OCI-LY7 (cell line): ENCODE measurements at regions not wholly inside any gene's neighbourhood (a gene's known extent, or its start where the extent isn't known, plus 50 kb on each side); places are given as distances from the start of the nearest gene placed in this dataset.
A peak's percentile ranks its signal among the peaks of the same experiment; 100 is the strongest.

Source experiments
- BruUV-seq: library from RNA; stranded (reverse); fragments of 400-500 nt; replicated peaks from 2 replicates; lab custom pipeline; 2021; lab: Mats Ljungman, UMichigan
- CTCF ChIA-PET: fragments of 300-600 bp; sonication (Branson Sonifier 250); formaldehyde crosslinking; loops from one replicate; lab custom pipeline; 2022; ENCODE audit warnings: antibody characterized with exemption; ENCODE audit not compliant: unreplicated experiment; lab: Charles Lee
- POLR2A ChIA-PET: fragments of 300-600 bp; sonication (Branson Sonifier 250); formaldehyde crosslinking; loops from one replicate; lab custom pipeline; 2022; ENCODE audit warnings: antibody characterized with exemption; lab: Charles Lee
- DNase-seq: peaks from one replicate; pipeline ENCODE4 v3.0.0-alpha.2; 2015; ENCODE audit warnings: low spot score
- H2AFZ ChIP-seq: fragments of 200-600 bp; sonication (generic), shearing (Covaris generic); 2 replicates; pipeline ENCODE4 v1.6.1; 2014; ENCODE audit warnings: mild to moderate bottlenecking, antibody characterized with exemption, low read length, moderate library complexity
- H3K27ac ChIP-seq: fragments of 200-600 bp; sonication (generic); 2 replicates; pipeline ENCODE4 v1.5.1; 2014; ENCODE audit warnings: mixed run types, low read depth, mild to moderate bottlenecking, moderate library complexity, low read length, inconsistent platforms; ENCODE audit not compliant: poor library complexity, severe bottlenecking
- H3K36me3 ChIP-seq: fragments of 200-600 bp; sonication (generic); 2 replicates; pipeline ENCODE4 v1.6.1; 2014; ENCODE audit warnings: mild to moderate bottlenecking, antibody characterized with exemption, low read length, moderate library complexity, mixed read lengths; ENCODE audit not compliant: insufficient read depth
- H3K4me1 ChIP-seq: fragments of 200-600 bp; sonication (generic); 2 replicates; pipeline ENCODE4 v1.5.1; 2014; ENCODE audit warnings: mild to moderate bottlenecking, low read length; ENCODE audit not compliant: insufficient read depth, poor library complexity, severe bottlenecking
- H3K4me2 ChIP-seq: fragments of 200-600 bp; sonication (generic); 2 replicates; pipeline ENCODE4 v1.6.1; 2014; ENCODE audit warnings: mild to moderate bottlenecking, low read length
- H3K4me3 ChIP-seq: fragments of 200-600 bp; sonication (generic); 2 replicates; pipeline ENCODE4 v1.5.1; 2014; ENCODE audit warnings: mild to moderate bottlenecking, low read depth, low read length; ENCODE audit not compliant: poor library complexity, severe bottlenecking
- H3K79me2 ChIP-seq: fragments of 200-600 bp; sonication (generic); 2 replicates; pipeline ENCODE4 v1.6.1; 2016; ENCODE audit warnings: low read depth, mild to moderate bottlenecking, low read length, moderate library complexity, mixed read lengths; ENCODE audit not compliant: insufficient read depth
- H3K9me2 ChIP-seq: fragments of 200-600 bp; sonication (generic); 2 replicates; pipeline ENCODE4 v1.6.1; 2016; ENCODE audit warnings: mild to moderate bottlenecking, low read length, mixed read lengths; ENCODE audit not compliant: insufficient read depth
- H3K9me3 ChIP-seq: fragments of 200-600 bp; sonication (generic); 2 replicates; pipeline ENCODE4 v1.6.1; 2014; ENCODE audit warnings: mild to moderate bottlenecking, mixed run types, low read length, mixed read lengths
- H4K20me1 ChIP-seq: fragments of 200-600 bp; sonication (generic); 2 replicates; pipeline ENCODE4 v1.6.1; 2014; ENCODE audit warnings: mild to moderate bottlenecking, antibody characterized with exemption, low read length, moderate library complexity, mixed read lengths; ENCODE audit not compliant: insufficient read depth
- CTCF ChIP-seq: fragments of 200-600 bp; sonication (generic); conservative IDR thresholded peaks from 2 replicates; pipeline ENCODE4 v1.5.1; 2014; ENCODE audit warnings: mild to moderate bottlenecking, antibody characterized with exemption, low read length, moderate library complexity, mixed read lengths
- EZH2phosphoT487 ChIP-seq: fragments of 200-600 bp; sonication (generic); IDR thresholded peaks from 2 replicates; pipeline ENCODE4 v1.6.1; 2018; ENCODE audit warnings: low read depth, borderline replicate concordance, mild to moderate bottlenecking, mixed run types, antibody characterized with exemption, low read length, moderate library complexity, mixed read lengths
- intact Hi-C: fragments of 100-400 bp; cut with micrococcal nuclease; formaldehyde crosslinking; loops from one replicate; pipeline ENCODE4 v1.10.0; 2022; ENCODE audit not compliant: unreplicated experiment

DNA sequence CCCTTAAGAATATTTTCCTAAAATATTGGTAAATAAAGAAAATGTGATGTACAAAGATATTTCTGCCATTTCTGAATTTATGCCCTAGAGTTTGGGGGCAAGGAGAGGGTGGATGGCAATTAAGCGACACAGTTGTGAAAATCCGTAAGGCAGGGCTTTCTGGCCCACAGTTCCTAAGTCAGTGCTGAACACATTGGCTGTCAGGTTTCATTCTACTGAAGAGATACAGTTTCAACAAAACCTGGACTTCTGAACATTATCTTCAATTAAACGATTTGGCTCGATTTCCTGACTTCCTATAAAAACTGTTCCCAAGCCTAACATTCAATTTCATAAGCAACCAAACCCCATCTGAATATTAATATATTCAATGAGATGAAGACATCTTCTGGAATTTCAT, 61.1 kb upstream of the NEBL start:
- TF ChIP-seq CTCF (no peak), EZH2phosphoT487 (no peak)
- no peaks in the 10 kb centered on the region for H4K20me1 ChIP-seq
- peak overlapping the region; percentile 61 for H2AFZ ChIP-seq
- no peaks in the 10 kb centered on the region for H3K79me2 ChIP-seq
- POLR2A ChIA-PET: interaction anchor here (2.2 kb wide), 1 partner anchor 12 kb away, joined by 8 read pairs; no protein-coding TSS in a partner anchor
- CTCF ChIA-PET: no interaction called here
- no peak overlapping the region for H3K4me3 ChIP-seq
- intact Hi-C loops: no loop called here
- H3K4me1 ChIP-seq: peaks cover 9% of the 10 kb centered on the region
- H3K9me3 ChIP-seq: 0 out of 2 replicates have a peak, but pooled peaks cover 8% of the 10 kb centered on the region
- H3K36me3 ChIP-seq: peaks cover 8% of the 10 kb centered on the region; the same call in 1 of the 2 replicates
- H3K4me2 ChIP-seq: no peak overlapping the region
- H3K27ac ChIP-seq: no peak overlapping the region
- no peak for DNase-seq
- BruUV-seq: no TSS peak
- H3K9me2 ChIP-seq: no peaks in the 10 kb centered on the region

- H3K9me2 ChIP-seq: no peaks in the 10 kb centered on the region
- ChIA-PET POLR2A (interaction anchor here (1.3 to 2.2 kb wide), 3 partner anchors 12 to 20 kb away, joined by 4 to 8 read pairs (median 5); no protein-coding TSS in a partner anchor), CTCF (no interaction called here)
- peaks cover 9% of the 10 kb centered on the region for H3K4me1 ChIP-seq
- peak overlapping the region; percentile 61 for H2AFZ ChIP-seq
- peaks cover 8% of the 10 kb centered on the region; the same call in 1 of the 2 replicates for H3K36me3 ChIP-seq
- DNase-seq: no peak
- no peak overlapping the region for H3K27ac ChIP-seq
- H3K9me3 ChIP-seq: 0 out of 2 replicates have a peak, but pooled peaks cover 8% of the 10 kb centered on the region
- no TSS peak for BruUV-seq
- no peaks in the 10 kb centered on the region for H4K20me1 ChIP-seq
- no peak overlapping the region for H3K4me3 ChIP-seq
- no peak overlapping the region for H3K4me2 ChIP-seq
- no peak for TF ChIP-seq CTCF
- TF ChIP-seq EZH2phosphoT487: no peak
- no peaks in the 10 kb centered on the region for H3K79me2 ChIP-seq
- intact Hi-C loops: no loop called here
These were observed 60.6 kb upstream of the NEBL start for GRCh38 chr10:20957744-20958143.

DNA sequence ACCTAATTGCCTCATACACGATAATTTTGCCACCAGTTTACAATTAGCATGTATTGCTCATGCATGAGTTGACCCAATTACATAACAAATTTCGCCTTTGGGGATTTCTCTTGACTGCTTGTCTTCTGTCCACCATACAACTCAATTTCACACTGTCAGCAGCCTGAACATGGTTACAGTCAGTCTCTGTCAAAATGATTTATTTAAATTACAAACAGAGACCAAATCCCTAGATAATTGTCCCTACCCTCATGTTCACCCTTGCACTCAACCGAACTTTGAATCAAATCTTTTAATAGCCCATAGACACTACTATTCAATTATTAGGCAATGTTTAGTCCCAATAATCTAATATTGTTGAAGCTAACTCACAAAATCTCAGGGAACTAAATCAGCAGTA, 59.7 kb upstream of the NEBL start:
- intact Hi-C loops: no loop called here
- Histone ChIP-seq H3K79me2 (no peaks in the 10 kb centered on the region), H4K20me1 (no peaks in the 10 kb centered on the region), H3K27ac (no peak overlapping the region), H3K4me3 (no peak overlapping the region), H3K36me3 (peaks cover 8% of the 10 kb centered on the region; the same call in 1 of the 2 replicates), H3K4me1 (peaks cover 9% of the 10 kb centered on the region), H3K9me2 (no peaks in the 10 kb centered on the region), H3K9me3 (0 out of 2 replicates have a peak, but pooled peaks cover 8% of the 10 kb centered on the region), H2AFZ (no peak overlapping the region), H3K4me2 (no peak overlapping the region)
- POLR2A ChIA-PET: interaction anchor here (1.3 to 1.4 kb wide), 5 partner anchors 9 to 21 kb away, joined by 3 to 6 read pairs (median 5); no protein-coding TSS in a partner anchor
- CTCF ChIA-PET: no interaction called here
- DNase-seq: no peak
- BruUV-seq: no TSS peak
- no peak for TF ChIP-seq EZH2phosphoT487
